SU-DHL-6 (cell line): ENCODE measurements at regions not wholly inside any gene's neighbourhood (a gene's known extent, or its start where the extent isn't known, plus 50 kb on each side); places are given as distances from the start of the nearest gene placed in this dataset.

Experiments used
- CTCF ChIP-seq: fragments of 200-600 bp; sonication (generic); IDR thresholded peaks from one replicate; pipeline ENCODE4 v1.5.1; 2017; ENCODE audit warnings: antibody characterized with exemption, mild to moderate bottlenecking, low read length, moderate library complexity; ENCODE audit not compliant: insufficient read depth, poor library complexity, severe bottlenecking
- EZH2phosphoT487 ChIP-seq: fragments of 200-600 bp; sonication (generic), shearing (Covaris generic); conservative IDR thresholded peaks from 2 replicates; pipeline ENCODE4 v1.6.1; 2018; ENCODE audit warnings: mild to moderate bottlenecking, antibody characterized with exemption, low read length, moderate library complexity, mixed read lengths

GRCh38 chr13:24612726-24613125, 67.5 kb upstream of the ATP12A start:
- no peak for TF ChIP-seq CTCF
- TF ChIP-seq EZH2phosphoT487 = no peak
